ENCODE measurements at regions not wholly inside any gene's neighbourhood (a gene's known extent, or its start where the extent isn't known, plus 50 kb on each side); places are given as distances from the start of the nearest gene placed in this dataset.

- no peak for DNase-seq
Measured at GRCh38 chr7:46175221-46175620, 254.1 kb upstream of the IGFBP3 start.

DNA sequence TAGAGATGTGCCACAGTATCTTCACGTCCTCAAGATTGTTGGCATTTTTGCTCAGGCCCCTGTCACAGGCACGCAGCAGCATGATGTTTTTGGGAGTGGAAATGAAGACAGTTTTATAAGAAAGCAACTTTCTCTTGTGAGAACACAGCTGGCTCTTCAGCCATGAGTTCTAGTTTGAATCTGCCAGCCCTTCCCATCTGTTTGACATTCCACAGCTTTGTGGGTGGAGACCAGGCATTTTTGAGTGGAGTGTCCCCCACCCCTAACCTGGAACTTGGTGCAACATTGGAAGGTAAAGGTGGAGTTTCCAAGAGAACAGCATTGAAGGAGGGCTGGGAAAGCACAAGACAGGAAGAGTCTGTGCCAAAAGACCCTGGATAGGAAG is 253.1 kb upstream of the IGFBP3 start:
- no peak for DNase-seq

DNA sequence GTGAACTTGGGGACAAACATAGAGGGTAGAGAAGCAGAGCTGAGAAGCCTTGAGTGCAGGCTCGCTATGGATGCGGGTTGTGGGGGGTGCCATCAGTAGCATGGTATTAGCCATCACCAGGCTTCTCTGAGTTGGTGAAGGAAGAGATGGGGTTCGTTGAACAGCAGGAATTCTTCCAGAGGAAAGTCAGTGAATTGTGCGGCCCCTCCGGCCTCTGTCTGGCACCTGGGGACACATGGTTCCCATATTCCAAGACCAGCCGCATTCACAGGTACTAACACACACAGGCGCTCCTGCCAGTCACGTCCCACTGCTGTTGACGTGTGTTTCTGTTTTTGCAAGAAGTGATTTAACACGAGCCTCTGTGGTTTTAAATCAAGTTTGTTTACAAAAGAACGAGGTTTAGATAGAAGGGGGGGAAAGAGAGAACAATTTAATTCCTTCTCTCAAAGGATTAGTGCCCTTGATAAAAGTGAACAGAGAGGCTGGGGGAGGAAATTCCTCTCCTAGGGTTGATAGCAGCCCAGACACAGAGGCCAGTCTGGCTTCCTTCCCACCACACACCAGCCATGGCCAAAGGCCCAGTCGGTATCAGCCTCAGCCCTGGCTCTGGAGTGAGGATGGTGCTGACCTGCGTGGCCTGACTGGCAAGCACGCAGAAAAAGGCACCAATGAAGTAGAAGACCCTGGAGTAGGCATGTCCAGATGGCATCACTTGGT is 252.6 kb upstream of the IGFBP3 start:
- DNase-seq = no peak

DNA sequence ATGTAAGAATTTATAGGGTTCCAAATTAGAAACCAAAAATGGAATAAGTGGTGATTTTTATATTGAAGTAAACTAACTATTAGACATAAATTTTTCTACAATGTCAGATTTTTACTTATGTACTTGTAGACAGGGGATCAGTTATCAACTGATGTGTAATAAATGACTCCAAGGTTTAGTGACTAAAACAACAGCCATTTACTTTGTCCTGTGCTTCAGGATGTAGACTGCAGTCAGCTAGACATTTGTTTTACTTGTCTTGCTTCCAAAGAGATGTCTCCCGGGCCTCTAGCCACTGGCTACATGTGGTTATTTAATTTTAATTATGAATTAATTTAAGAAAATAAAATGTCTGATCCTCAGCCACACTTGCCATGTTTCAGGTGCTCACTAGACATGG is 249.7 kb upstream of the IGFBP3 start:
- no peak for DNase-seq

DNA sequence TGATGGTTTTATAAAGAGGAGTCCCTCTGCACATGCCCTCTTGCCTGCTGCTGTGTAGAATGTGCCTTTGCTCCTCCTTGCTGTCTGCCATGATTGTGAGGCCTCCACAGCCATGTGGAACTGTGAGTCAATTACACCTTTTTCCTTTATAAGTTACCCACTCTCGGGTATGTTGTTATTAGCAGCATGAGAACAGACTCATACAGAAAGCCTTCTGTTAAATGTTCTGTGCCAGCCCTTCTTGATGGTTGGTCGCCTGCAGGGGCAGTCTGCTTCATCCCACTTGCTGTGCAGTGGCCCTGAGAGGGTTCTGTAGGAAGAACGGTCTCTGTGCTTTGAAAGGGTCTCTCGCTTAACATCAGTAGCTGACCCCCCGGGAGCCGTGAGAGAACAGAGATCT is 248.9 kb upstream of the IGFBP3 start:
- DNase-seq = no peak

GRCh38 chr7:46169384-46169755 is 248.3 kb upstream of the IGFBP3 start:
- DNase-seq = no peak

DNA sequence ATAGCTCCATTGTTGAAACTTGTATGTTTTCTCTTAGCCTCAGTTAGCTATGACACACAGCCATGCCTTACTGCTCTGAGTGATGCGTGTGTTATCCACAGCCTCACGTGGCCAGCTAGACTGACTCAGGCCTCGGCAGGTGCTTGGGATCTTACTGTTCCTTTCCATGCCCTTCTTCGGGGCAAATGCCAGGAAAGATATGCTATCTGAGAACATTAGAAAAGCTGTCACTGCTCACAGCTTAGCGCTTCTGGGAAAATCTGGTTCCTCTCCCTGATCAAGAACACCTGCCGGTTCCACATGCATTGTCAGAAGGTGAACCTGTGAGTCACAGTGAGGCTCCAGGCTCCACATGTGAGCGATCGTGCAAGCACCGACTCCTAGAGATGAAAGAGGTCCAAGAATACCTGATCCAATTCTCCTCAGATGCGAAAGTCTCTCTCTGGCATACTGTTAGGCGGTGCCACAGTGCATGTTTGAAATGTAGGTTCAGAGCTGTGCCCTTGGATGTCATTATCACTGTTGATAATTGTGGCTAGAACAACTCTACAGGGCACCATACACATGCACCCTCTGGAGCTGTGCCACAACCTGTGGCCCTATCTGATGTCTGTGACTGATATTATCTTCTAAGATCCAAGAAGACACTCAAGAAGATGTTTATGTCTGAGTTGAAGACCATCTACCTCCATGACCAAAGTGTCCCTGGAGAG is 247.8 kb upstream of the IGFBP3 start:
- no peak for DNase-seq

- DNase-seq = no peak
Measured at GRCh38 chr7:46168231-46168630, 247.2 kb upstream of the IGFBP3 start.

DNA sequence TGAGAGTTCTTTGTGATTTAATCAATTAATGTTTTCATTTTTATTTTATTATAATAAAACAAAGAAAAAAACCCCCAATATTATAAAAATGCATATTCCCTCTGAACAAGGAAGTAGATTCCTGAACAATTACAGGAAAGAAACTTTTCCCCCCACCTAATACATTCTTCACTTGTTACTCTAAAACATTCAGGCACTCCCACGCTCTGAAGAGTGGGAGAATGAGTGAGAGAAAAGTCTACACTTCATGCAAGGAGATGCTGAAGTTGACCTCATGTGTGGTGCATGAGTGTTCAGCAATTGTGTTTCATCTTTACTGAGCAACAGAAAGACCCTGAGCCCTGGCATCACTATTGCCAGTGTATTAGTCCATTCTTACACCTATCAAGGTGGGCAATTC is 244.2 kb upstream of the IGFBP3 start:
- DNase-seq = no peak

DNA sequence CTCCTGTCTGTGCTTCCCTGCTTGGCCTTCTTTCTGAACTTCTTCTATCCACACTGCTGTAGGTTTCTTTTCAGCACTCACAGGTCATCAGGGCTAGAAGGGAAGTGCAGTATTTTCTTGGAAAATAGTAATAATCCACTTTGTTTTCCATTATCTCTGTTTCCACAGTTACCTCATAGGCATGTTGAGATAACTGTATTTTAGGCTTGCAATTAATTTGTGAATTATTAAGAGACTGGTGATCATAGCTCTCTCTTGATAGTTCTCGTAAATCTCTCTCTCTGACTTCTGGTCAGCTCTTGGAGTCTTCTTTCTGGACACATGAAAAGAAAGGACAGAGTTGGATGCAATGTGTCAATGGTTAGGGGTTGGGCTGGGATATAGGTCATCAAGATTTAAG is 243.6 kb upstream of the IGFBP3 start:
- no peak for DNase-seq

DNA sequence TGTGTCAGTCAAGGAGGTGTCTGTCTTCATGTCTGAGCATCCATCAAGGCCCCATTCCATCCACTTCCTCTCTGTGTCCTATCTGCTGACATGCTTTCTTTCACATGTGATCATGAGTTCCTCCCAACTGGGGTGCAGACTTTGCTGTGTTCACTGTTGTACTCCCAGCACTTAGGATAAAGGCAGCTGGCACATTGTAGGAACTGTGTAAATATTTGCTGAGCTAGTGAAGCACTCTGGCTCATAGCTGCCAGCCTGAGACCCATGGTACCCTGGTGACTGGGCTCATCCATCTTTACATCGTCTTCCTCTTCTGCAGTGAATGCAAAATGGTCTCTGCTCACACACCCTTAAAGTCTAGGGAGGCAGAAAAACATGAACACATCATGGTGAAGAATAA is 242.2 kb upstream of the IGFBP3 start:
- no peak for DNase-seq

DNA sequence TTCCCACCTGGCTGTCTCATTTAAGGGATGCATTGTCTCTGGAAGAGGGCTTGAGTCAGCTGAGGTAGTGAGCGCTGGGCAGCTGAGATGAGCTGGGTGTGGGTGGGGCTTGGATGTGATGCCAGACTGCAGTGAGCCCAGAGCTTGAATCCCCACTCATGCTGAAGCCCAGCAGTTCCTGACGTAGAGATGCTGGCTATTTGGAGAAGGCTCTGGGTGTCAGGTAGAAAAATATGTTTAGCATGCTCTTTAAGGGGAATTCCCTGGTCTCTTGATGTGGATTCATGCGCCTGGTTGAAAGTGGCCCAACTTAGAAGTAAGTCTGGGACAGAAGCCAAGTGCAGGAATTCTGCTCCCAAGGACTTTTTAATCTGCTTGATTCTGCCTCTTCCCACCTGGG is 241.5 kb upstream of the IGFBP3 start:
- no peak for DNase-seq

- DNase-seq = no peak
Measured at GRCh38 chr7:46160861-46161260, 239.8 kb upstream of the IGFBP3 start.

- DNase-seq = no peak
Measured at GRCh38 chr7:46157931-46158330, 236.9 kb upstream of the IGFBP3 start.

GRCh38 chr7:46157404-46157803 is 236.3 kb upstream of the IGFBP3 start:
- no peak for DNase-seq

- no peak for DNase-seq
Measured at GRCh38 chr7:46156853-46157252, 235.8 kb upstream of the IGFBP3 start.

GRCh38 chr7:46156086-46156485 is 235.0 kb upstream of the IGFBP3 start:
- DNase-seq = no peak

DNA sequence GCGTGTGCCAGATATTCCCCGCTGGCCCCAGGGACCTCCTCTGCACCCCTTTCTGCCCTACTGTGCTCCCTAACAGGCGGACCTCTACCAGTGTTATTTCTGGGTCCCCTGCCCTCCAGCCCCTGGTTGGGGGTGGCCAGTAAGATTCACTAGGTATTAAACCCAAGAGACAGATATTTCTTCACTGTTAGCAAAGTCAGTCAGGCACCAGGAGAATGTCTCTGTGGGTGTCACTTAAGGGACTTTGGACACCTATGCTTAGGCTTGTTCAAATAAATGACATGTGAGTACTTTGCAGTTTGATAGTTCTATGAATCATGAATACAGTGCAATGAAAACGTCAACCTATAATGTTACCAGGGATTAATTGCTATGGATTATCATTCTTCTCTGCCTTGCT is 234.3 kb upstream of the IGFBP3 start:
- DNase-seq = no peak

DNA sequence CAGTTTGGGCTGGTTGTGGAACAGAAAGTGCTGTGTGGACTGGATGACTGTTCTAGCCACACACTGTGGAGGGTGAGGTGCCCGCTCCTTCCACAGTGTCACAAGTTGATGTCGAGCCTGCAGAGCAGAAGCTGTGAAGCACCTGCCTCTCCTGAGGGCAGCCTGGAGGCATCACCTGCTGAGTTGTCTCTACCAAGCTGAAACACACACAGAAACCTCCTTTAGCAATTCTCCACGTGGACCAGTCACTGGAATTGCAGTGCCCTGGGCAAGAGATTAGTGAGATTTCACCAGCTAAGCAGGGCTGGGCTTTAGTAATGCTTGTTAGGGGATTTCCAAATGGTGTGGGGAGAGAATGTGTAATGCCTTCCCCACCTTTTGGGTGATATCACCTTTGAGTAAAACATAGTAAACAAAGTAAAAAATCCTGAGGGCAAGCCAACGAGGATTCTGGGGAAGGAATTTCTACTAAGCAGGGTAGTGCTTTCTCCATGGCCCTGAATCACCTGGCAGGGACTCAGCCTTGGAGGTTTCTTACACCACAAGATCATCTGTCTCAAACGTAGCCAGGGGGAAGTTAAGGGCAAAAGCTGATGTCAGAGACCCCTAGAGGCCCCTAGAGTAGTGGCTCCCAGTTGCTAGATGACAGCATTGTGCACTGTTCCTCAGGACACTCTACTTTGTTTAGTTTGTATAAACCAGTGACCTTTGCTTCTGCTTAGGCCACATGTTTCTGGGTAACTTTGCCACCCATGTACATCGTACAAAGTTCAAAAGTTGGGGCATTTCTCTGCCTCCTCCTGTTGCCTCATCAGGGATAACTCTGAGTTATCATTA is 233.1 kb upstream of the IGFBP3 start:
- no peak for DNase-seq

GRCh38 chr7:46153583-46153950 is 232.5 kb upstream of the IGFBP3 start:
- no peak for DNase-seq

DNA sequence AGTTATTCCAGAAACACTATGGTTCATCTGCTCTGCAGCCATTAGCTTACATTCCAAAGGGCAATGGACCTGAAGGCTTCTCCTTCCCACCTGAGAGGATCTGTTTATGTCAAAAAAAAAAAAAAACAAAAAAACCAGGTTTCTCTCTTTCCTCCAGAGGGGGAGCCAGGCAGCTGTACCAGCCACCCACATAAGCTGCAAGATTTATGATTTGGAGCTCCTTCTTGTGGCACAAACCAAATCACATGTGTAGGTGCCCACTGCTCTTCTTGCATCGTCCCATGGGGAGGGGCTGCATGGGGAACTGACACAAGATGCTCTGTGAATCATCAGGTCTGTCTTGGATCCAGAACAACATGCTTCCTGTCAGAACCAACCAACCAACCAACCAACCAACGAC is 231.6 kb upstream of the IGFBP3 start:
- peak in 1 of 2 experiments; percentile 24 for DNase-seq

GRCh38 chr7:46150721-46151120 is 229.6 kb upstream of the IGFBP3 start:
- DNase-seq = no peak

DNA sequence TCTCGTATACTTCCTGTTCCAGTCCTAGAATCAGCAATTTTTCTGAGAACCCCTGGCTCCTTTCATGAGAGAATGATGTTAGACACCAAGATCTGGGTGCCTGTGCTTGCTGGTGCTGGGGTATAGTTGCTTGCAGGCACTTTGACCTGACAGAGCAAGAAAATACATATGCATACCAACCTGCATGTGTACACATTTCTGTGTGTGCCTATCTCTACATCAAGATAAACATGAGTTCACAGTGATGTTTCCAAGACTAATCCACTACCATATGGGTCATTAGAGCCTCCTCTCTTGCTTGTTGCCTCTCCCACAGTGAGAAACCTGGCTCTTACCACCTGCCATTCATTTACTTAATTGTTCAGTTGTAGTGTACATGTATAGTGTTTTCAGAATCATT is 229.1 kb upstream of the IGFBP3 start:
- DNase-seq = no peak

DNA sequence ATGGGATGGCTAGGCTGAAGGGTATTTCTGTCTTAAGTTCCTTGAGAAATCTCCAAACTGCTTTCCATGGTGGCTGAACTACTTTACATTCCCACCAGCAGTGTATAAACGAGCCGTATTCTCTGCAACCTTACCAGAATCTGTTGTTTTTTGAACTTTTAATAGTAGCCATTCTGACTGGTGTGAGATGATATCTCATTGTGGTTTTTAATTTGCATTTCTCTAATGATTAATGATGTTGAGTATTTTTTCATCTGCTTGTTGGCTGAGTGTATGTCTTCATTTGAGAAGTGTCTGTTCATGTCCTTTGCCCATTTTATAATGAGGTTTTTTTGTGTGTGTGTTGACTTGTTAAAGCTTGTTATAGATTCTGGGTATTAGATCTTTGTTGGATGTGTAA is 226.8 kb upstream of the IGFBP3 start:
- no peak for DNase-seq

All from SW 1271 (cell line).